Bone marrow (tissue), 2 donors: ENCODE measurements at regions not wholly inside any gene's neighbourhood (a gene's known extent, or its start where the extent isn't known, plus 50 kb on each side); places are given as distances from the start of the nearest gene placed in this dataset.

Source experiments
- DNase-seq, 2 donors: peaks; one replicate each; lab custom pipeline; 2025; lab: John Stamatoyannopoulos, UW

- no peak for DNase-seq
Measured at GRCh38 chr6:10305790-10306415, 109.0 kb downstream of the TFAP2A start.

GRCh38 chr6:10303608-10304506 lies 111.0 kb downstream of the TFAP2A start:
- no peak for DNase-seq

- DNase-seq: no peak
Measured at GRCh38 chr6:10302566-10303235, 112.2 kb downstream of the TFAP2A start.

- DNase-seq: no peak
Measured at GRCh38 chr6:10300071-10300470, 114.8 kb downstream of the TFAP2A start.

- DNase-seq: no peak
Measured at GRCh38 chr6:10297832-10298231, 117.0 kb downstream of the TFAP2A start.

GRCh38 chr6:10278746-10279145 lies 136.1 kb downstream of the TFAP2A start:
- DNase-seq: no peak

- DNase-seq: no peak
Measured at GRCh38 chr6:10276660-10277287, 138.1 kb downstream of the TFAP2A start.

GRCh38 chr6:10276106-10276505 lies 138.8 kb downstream of the TFAP2A start:
- DNase-seq: no peak

- no peak for DNase-seq
Measured at GRCh38 chr6:10272591-10272990, 142.3 kb downstream of the TFAP2A start.

GRCh38 chr6:10271982-10272381 lies 142.9 kb downstream of the TFAP2A start:
- no peak for DNase-seq

- DNase-seq: no peak
Measured at GRCh38 chr6:10269814-10270472, 144.9 kb downstream of the TFAP2A start.

GRCh38 chr6:10268611-10269310 lies 146.1 kb downstream of the TFAP2A start:
- DNase-seq: no peak

- no peak for DNase-seq
Measured at GRCh38 chr6:10268111-10268510, 146.8 kb downstream of the TFAP2A start.

- no peak for DNase-seq
Measured at GRCh38 chr6:10266462-10266861, 148.4 kb downstream of the TFAP2A start.

GRCh38 chr6:10266061-10266460 lies 148.8 kb downstream of the TFAP2A start:
- no peak for DNase-seq

- DNase-seq: no peak
Measured at GRCh38 chr6:10262505-10262904, 152.4 kb downstream of the TFAP2A start.

- no peak for DNase-seq
Measured at GRCh38 chr6:10259671-10260070, 155.2 kb downstream of the TFAP2A start.

- no peak for DNase-seq
Measured at GRCh38 chr6:10258341-10258740, 156.5 kb downstream of the TFAP2A start.

- peak in 1 of 2 donors; percentile 7 for DNase-seq
Measured at GRCh38 chr6:10256113-10256690, 158.7 kb downstream of the TFAP2A start.

- no peak for DNase-seq
Measured at GRCh38 chr6:10250655-10251220, 164.1 kb downstream of the TFAP2A start.
